DMS153 treated with DMSO at 0.1 percent for 48 hours (cell line): ENCODE measurements at regions not wholly inside any gene's neighbourhood (a gene's known extent, or its start where the extent isn't known, plus 50 kb on each side); places are given as distances from the start of the nearest gene placed in this dataset.
"Not testable (repeated sequence)": the region's sequence is repeated elsewhere in the genome, so short reads cannot be mapped to it uniquely, and the experiment has no call there.

Experiments used
- DNase-seq: peaks from one replicate; lab custom pipeline; 2025; ENCODE audit not compliant: unreplicated experiment; lab: John Stamatoyannopoulos, UW

- no peak for DNase-seq
These were observed 351.6 kb upstream of the NOX3 start for GRCh38 chr6:155807243-155807642.

- DNase-seq, result no peak
These were observed 345.4 kb upstream of the NOX3 start for GRCh38 chr6:155801046-155801445.

- not testable (repeated sequence) for DNase-seq
These were observed 343.2 kb upstream of the NOX3 start for GRCh38 chr6:155798876-155799275.

DNA sequence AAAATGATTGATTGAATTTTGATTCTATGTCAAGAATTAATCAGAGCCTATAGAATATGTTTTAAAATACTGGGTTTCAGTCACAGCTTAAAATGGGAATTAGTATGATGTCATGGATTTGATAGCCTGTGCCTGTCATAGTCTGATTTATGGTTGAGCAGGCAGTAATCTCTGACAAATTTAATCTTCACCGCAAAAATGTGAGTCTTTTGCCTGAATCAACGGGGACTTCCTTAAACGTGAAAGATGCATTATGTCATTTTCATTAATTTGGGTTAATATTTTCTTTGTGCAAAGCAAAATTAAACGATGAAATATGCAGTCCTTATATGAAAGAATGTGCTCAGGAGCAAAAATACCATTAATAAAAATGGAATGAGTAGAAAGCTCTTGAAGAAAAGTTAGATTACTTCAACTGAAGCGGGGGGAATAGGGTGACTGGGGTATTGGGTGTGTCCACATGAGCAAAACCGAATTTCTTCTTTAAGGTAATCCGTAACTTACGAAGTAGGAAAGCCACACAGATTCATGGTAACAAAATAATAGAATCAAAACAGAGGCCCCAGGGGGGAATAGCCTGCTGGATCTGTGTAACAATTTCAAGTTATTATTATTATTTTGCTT lies 339.6 kb upstream of the NOX3 start:
- no peak for DNase-seq

DNA sequence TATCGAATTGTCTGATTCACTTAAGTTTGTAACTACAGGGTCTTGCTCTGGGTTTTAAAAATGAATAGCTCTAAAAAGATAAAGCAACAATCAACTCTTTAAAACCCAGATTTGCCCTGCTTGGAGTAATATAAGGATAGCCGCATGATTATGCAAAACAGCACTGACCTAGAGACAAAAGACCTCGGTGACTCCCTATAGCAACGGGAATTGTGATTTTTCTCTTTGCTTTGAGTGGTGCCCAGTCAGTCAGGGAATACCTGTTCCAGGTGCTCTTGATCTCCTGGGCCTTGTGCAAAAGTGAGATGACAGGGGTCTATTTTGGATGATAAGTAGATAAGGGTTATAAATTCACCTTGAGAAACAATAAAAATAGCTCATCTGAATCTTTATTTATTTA lies 336.3 kb upstream of the NOX3 start:
- DNase-seq, result no peak

DNA sequence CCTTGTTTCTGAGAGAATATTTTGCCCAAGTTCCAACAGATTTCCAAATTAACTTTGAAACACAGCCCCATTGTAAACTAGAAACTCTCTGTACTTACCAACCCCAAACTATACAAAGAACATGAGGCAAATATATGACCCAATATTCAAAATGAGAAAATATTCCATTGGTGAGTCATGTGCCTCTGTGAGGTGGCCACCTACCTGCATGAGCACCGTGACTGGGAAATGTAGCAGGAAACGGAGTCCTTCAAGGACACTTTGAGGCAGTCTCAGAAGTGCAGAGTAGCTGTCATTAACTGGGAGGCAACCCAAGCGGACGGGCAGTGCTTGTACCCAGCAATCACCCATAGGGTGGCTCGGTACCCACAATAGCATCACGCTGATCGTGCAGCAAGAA lies 335.5 kb upstream of the NOX3 start:
- DNase-seq, result no peak

DNA sequence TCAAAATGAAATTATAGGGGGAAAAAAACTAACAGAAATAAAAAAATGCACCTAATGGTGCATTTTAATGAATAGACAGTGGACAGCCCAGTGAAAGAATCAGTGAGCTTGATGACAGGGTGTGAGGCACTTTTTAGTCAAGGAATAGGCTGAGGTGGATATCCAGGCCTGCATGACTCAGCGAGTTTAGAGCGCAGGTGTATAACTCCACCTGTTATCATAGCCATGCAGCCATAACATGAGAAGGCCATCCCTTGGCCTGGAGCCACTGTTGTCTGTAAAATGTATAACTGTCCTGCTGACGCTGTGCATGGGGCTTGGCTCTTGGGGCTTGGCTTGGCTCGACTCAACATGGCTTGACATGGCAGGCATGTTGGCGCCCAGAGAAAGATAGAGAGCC lies 331.5 kb upstream of the NOX3 start:
- no peak for DNase-seq

DNA sequence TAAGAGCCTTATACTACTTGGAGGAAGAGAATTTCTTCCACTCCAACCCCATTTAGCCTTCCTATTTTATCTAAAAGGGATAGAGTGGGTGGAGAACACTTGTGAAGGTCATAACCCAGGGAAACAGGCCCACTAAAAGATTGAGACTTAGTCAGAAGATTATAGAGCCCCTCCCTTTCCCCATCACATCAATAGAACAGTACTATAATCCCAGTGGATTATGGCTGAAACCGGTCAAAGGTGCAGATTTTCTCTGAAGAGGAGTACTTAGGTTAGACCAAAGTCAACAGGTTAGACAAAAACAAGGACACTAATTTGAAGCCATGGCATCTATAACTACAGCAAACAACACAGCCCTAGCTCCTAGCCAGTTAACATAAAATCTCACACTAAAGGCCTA lies 330.9 kb upstream of the NOX3 start:
- DNase-seq, result no peak

DNA sequence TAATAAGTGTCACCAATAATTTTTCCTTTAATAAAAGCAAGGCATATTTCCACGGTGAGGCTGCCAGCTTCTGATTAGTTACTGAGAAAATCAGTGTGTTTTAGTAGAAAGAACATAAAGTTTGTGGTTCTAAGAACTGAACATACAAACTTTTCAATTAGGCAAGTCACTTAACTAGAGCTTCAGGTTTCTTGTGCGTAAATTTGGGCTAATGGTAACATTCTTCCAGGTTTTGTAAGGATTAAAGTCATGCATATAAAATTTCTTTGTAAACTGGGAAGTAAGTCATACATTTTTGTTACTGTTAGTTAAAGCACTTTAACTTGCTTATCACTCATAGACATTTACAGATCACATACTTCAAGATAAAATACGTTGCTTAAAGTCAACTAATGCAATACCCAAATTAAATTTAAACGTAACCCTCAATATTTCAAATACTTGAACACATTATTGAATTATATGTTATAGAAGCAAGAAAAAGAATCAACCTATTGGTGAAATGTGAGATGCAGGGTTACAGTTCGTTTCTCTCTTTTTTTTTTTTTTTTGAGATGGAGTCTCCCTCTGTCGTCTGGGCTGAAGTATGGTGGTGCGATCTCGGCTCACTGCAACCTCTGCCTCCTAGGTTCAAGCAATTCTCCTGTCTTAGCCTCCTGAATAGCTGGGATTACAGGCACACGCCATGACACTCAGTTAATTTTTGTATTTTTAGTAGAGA lies 327.3 kb upstream of the NOX3 start:
- DNase-seq, result no peak

DNA sequence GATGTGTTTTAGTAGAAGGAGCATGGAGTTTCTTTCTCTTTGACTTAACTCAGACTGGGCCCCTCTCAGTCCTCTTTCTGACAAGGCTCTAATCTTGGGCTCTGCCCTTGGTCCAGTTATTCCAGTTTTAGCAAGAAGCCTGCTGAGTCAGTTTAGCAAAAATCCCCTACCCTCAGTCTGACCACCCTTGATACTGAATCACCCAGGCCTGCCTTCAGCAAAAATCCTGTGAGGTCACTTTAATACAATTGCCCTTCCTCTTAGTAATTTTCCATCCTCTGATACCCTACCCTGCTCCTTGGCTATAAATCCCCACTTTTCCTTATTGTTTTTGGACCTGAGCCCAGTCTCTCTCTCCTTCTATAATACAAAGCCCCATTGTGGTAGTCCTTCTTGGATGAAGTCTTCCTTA lies 326.7 kb upstream of the NOX3 start:
- no peak for DNase-seq

- no peak for DNase-seq
These were observed 323.8 kb upstream of the NOX3 start for GRCh38 chr6:155779456-155779855.

DNA sequence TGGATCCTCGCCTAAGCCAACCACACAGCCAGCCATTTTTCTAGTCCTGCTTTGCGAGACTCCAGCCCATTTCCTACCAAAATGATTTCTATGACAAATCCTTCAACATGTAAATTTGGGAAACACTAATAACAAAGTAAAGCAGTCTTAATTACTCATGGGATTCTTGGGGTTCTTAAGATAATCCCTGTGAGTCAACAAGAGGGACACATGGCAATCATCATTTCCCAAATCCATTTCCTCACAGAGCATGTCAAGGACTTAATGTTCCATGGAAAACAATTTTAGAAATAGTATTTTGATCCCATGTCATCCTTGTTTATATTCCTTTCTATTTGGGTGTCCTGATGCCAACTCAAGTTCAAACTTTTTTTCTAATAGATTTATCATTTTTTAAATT lies 322.7 kb upstream of the NOX3 start:
- no peak for DNase-seq

DNA sequence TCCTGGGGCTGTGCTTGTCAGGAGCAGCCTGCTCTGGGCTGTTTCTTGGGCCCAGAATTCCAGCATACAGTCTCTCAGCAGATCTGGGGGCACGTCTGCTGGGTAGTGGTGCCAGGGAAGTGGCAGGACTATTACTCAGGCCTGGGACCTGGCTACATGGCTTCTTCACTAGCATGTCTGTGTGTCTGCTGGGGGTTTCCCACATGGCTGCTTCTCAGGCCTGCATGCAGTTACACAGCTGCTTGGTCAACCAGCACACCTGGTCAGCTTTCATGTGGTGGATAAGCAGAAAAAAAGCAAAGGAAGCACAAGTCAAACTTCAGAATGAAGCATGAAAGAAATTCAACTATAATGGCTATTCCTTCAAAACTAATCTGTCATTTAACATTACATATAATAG lies 316.2 kb upstream of the NOX3 start:
- no peak for DNase-seq

DNA sequence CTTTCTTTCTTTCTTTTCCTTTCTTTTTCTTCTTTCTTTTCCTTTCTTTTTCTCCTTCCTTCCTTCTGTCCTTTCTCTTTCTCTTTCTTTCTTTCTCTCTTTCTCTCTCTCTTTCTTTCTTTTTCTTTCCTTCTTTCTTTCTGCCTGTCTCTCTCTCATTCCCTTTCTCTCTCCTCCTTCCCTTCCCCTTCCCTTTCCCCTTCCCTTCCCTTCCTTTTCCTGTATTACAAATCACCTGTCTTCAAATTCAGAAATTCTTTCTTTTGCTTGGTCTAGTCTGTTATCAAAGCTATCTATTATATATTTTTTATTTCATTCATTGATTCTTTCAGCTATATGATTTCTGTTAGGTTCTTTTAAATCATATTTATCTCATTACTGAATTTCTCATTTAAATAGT lies 315.2 kb upstream of the NOX3 start:
- DNase-seq, result no peak

DNA sequence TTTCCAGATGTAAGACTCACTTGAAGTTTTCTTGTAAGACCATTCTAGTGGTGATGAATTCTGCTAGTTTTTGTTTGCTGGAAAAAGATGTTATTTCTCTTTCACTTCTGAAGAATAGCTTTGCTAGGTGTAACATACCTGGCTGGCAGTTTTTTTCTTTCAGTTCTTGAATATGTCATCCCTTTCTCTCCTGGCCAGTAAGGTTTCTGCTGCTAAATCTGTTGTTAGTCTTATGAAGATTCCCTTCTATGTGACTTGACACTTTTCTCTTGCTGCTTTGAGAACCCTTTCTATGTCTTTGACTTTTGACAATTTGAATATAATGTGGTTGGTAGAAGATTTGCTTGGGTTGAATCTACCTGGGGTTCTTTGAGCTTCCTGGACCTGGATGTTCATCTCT lies 314.7 kb upstream of the NOX3 start:
- DNase-seq, result no peak

- no peak for DNase-seq
These were observed 309.9 kb upstream of the NOX3 start for GRCh38 chr6:155765275-155766194.

- no peak for DNase-seq
These were observed 307.0 kb upstream of the NOX3 start for GRCh38 chr6:155762649-155763048.

GRCh38 chr6:155755452-155755851 lies 299.8 kb upstream of the NOX3 start:
- DNase-seq, result no peak

DNA sequence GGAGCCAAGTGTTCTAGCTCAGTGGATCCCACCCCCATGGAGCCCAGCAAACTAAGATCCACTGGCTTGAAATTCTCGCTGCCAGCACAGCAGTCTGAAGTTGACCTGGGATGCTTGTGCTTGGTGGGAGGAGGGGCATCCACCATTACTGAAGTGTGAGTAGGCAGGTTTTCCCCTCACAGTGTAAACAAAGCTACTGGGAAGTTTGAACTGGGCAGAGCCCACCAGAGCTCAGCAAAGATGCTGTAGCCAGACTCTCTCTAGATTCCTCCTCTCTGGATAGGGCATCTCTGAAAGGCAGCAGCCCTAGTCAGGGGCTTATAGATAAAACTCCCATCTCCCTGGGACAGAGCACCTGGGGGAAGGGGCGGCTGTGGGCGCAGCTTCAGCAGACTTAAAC lies 293.1 kb upstream of the NOX3 start:
- not testable (repeated sequence) for DNase-seq

- no peak for DNase-seq
These were observed 291.9 kb upstream of the NOX3 start for GRCh38 chr6:155747491-155747890.

DNA sequence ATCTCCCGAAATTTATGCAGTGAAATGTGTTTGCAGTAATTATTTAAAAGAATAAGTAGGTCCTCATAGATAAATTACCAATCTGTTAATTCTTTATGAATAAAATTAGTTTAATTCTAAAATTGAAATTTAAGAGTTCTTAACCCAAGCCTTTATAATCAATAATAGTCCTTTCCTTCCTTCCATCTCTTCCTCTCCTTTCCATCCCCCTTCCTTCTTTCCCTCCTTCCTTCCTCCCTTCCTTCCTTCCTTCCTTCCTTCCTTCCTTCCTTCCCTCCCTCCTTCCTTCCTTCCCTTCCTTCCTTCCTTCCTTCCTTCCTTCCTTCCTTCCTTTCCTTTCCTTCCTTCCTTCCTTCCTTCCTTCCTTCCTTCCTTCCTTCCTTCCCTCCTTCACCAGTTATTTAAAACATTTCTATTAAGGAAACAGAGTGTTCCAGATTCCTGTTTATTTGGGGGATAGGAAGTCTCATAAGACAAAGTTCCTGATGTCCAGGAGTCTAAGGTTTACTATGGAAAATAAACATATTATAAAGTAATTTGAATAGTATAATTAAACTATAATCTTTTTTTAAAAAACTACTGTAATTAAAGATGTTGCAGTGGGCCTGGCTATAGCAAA lies 285.3 kb upstream of the NOX3 start:
- no peak for DNase-seq
